HEK293 (cell line): ENCODE measurements at regions not wholly inside any gene's neighbourhood (a gene's known extent, or its start where the extent isn't known, plus 50 kb on each side); places are given as distances from the start of the nearest gene placed in this dataset.

Experiments used
- CTCF ChIA-PET: fragments of 350-600 bp; formaldehyde crosslinking; extraction: SDS; loops from one replicate; lab custom pipeline; 2021; ENCODE audit warnings: antibody characterized with exemption; lab: Yijun Ruan, JAX
- POLR2A ChIA-PET: fragments of 300-600 bp; formaldehyde crosslinking; extraction: SDS; loops from one replicate; lab custom pipeline; 2020; ENCODE audit warnings: antibody characterized with exemption, inconsistent platforms; lab: Yijun Ruan, JAX
- H3K27ac ChIP-seq: fragments of 200-500 bp; sonication (Bioruptor generic); 2 replicates; pipeline ENCODE4 v1.5.1; 2014; ENCODE audit warnings: low read depth, low read length, control low read depth, inconsistent platforms; ENCODE audit errors: extremely low read depth
- H3K36me3 ChIP-seq, 2 experiments: fragments of 200-500 bp in 1 of 2; sonication (Bioruptor generic) in 1 of 2; 1 replicate in 1 of 2; 2 replicates in 1 of 2; pipeline ENCODE4 v1.5.1; 2014 to 2017; ENCODE audit warnings: inconsistent platforms in 2 of 2, low read length in 2 of 2; ENCODE audit not compliant: control insufficient read depth in 2 of 2, insufficient read depth in 1 of 2
- H3K4me1 ChIP-seq: fragments of 200-500 bp; sonication (Bioruptor generic); 2 replicates; pipeline ENCODE4 v1.5.1; 2014; ENCODE audit warnings: mild to moderate bottlenecking, low read length, inconsistent platforms; ENCODE audit not compliant: control insufficient read depth, insufficient read depth
- H3K4me3 ChIP-seq: 2 replicates; pipeline ENCODE4 v1.5.1; 2011; ENCODE audit warnings: low read depth, mild to moderate bottlenecking, control low read depth, low read length, moderate library complexity
- H3K9me3 ChIP-seq: fragments of 200-500 bp; sonication (Bioruptor generic); 2 replicates; pipeline ENCODE4 v1.5.1; 2014; ENCODE audit warnings: low read depth, low read length, inconsistent platforms; ENCODE audit not compliant: control insufficient read depth, insufficient read depth
- EGR2 ChIP-seq: fragments of 450-650 bp; formaldehyde crosslinking; IDR thresholded peaks from 2 replicates; pipeline ENCODE4 v1.5.1; 2016; ENCODE audit warnings: low read depth, missing biosample characterization, missing genetic modification characterization
- KLF1 ChIP-seq: fragments of 450-650 bp; formaldehyde crosslinking; IDR thresholded peaks from 2 replicates; pipeline ENCODE4 v1.5.1; 2016; ENCODE audit warnings: missing biosample characterization, missing genetic modification characterization
- SCRT1 ChIP-seq: fragments of 450-650 bp; formaldehyde crosslinking; IDR thresholded peaks from 2 replicates; pipeline ENCODE4 v1.5.1; 2016; ENCODE audit warnings: missing biosample characterization, missing genetic modification characterization, borderline replicate concordance
- ZBTB48 ChIP-seq: fragments of 450-650 bp; formaldehyde crosslinking; IDR thresholded peaks from 2 replicates; pipeline ENCODE4 v1.5.1; 2016; ENCODE audit warnings: missing biosample characterization, missing genetic modification characterization
- ZNF184 ChIP-seq: fragments of 450-650 bp; IDR thresholded peaks from 2 replicates; pipeline ENCODE4 v1.5.1; 2018; ENCODE audit warnings: missing biosample characterization, mild to moderate bottlenecking, missing genetic modification characterization
- ZNF19 ChIP-seq: fragments of 450-650 bp; formaldehyde crosslinking; IDR thresholded peaks from 2 replicates; pipeline ENCODE4; 2016; ENCODE audit warnings: missing biosample characterization, missing genetic modification characterization, low read depth
- ZNF2 ChIP-seq: fragments of 450-650 bp; formaldehyde crosslinking; IDR thresholded peaks from 2 replicates; pipeline ENCODE4 v1.5.1; 2016; ENCODE audit warnings: missing biosample characterization, missing genetic modification characterization
- ZNF223 ChIP-seq: fragments of 450-650 bp; formaldehyde crosslinking; IDR thresholded peaks from 2 replicates; pipeline ENCODE4 v1.5.1; 2016; ENCODE audit warnings: missing biosample characterization, missing genetic modification characterization
- ZNF311 ChIP-seq: fragments of 450-650 bp; formaldehyde crosslinking; IDR thresholded peaks from 2 replicates; pipeline ENCODE4 v1.5.1; 2017; ENCODE audit warnings: missing biosample characterization, missing genetic modification characterization, borderline replicate concordance
- ZNF391 ChIP-seq: fragments of 450-650 bp; formaldehyde crosslinking; IDR thresholded peaks from 2 replicates; pipeline ENCODE4 v1.5.1; 2016; ENCODE audit warnings: low read depth, missing biosample characterization, missing genetic modification characterization, borderline replicate concordance
- ZNF571 ChIP-seq: fragments of 450-650 bp; formaldehyde crosslinking; IDR thresholded peaks from 2 replicates; pipeline ENCODE4 v1.5.0; 2017; ENCODE audit warnings: missing biosample characterization, missing genetic modification characterization
- ZNF658 ChIP-seq: fragments of 450-650 bp; formaldehyde crosslinking; IDR thresholded peaks from 2 replicates; pipeline ENCODE4; 2016; ENCODE audit warnings: missing biosample characterization, missing genetic modification characterization
- ZNF785 ChIP-seq: fragments of 450-650 bp; formaldehyde crosslinking; IDR thresholded peaks from 2 replicates; pipeline ENCODE4 v1.5.1; 2016; ENCODE audit warnings: missing biosample characterization, missing genetic modification characterization
- ZNF837 ChIP-seq: fragments of 450-650 bp; formaldehyde crosslinking; IDR thresholded peaks from 2 replicates; pipeline ENCODE4 v1.5.1; 2016; ENCODE audit warnings: missing biosample characterization, missing genetic modification characterization
- TF ChIP-seq, protein P1 (sequence below): fragments of 450-650 bp; formaldehyde crosslinking; IDR thresholded peaks from 2 replicates; pipeline ENCODE4 v1.5.1; 2016; ENCODE audit warnings: missing biosample characterization, missing genetic modification characterization
- TF ChIP-seq, protein P2 (sequence below): fragments of 450-650 bp; formaldehyde crosslinking; IDR thresholded peaks from 2 replicates; pipeline ENCODE4 v1.5.1; 2016; ENCODE audit warnings: missing biosample characterization, missing genetic modification characterization
- TF ChIP-seq, protein P3 (sequence below): fragments of 450-650 bp; formaldehyde crosslinking; IDR thresholded peaks from 2 replicates; pipeline ENCODE4 v1.5.1; 2017; ENCODE audit warnings: missing biosample characterization, mild to moderate bottlenecking, missing genetic modification characterization, moderate library complexity
- TF ChIP-seq, protein P4 (sequence below): fragments of 450-650 bp; formaldehyde crosslinking; IDR thresholded peaks from 2 replicates; pipeline ENCODE4 v1.5.1; 2016; ENCODE audit warnings: missing biosample characterization, missing genetic modification characterization, low read depth
- TF ChIP-seq, protein P5 (sequence below): fragments of 450-650 bp; formaldehyde crosslinking; conservative IDR thresholded peaks from 2 replicates; pipeline ENCODE4 v1.5.1; 2016; ENCODE audit warnings: low read depth, missing biosample characterization, missing genetic modification characterization

DNA sequence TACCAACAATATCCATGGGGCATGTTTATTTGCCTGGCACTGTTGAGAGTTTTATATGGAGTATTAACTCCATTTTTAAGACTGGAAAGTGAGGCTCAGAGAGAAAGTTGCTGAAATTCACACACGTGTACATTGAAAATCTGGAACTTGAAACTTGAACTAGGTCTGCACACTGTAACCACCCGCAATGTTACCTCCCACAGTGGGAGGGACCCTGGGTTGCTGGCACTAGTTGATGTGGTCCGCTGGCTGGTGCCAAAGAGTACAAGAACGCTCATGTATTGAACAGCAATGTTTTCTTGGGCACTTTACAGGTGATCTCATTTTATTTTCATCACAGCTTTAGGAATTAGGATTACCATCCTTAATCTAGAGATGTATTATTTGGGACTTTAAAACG is 253.2 kb downstream of the INHBA start:
- TF ChIP-seq ZNF311 (tag by site-specific recombination), result no peak
- H3K27ac ChIP-seq, result no peak overlapping the region
- no peak overlapping the region for H3K4me3 ChIP-seq
- H3K36me3 ChIP-seq, result no peaks in the 10 kb centered on the region
- ChIA-PET POLR2A (no interaction called here), CTCF (no interaction called here)
- no peaks in the 10 kb centered on the region for H3K9me3 ChIP-seq
- peaks cover 13% of the 10 kb centered on the region for H3K4me1 ChIP-seq

DNA sequence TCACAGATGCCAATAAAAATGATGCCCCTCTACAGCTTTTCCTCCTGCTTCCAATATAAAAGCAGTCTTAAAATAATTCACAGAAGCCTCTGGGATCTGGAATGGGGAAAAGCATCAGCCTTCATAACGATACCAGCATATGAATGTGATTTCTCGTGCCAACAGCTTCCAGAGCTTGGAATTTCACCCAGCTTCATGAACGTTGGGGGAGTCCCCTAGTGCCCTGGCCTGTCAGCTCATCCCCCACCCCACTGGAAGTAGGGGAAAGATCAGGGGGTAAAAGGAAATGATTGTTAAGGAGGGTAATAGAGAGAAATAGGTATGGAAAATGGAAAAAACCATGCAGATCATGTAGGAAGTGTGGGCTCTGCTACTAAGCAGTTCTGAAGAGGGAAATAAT is 253.6 kb downstream of the INHBA start:
- TF ChIP-seq ZNF837 (tag by site-specific recombination), result no peak
- TF ChIP-seq, protein P1, sequence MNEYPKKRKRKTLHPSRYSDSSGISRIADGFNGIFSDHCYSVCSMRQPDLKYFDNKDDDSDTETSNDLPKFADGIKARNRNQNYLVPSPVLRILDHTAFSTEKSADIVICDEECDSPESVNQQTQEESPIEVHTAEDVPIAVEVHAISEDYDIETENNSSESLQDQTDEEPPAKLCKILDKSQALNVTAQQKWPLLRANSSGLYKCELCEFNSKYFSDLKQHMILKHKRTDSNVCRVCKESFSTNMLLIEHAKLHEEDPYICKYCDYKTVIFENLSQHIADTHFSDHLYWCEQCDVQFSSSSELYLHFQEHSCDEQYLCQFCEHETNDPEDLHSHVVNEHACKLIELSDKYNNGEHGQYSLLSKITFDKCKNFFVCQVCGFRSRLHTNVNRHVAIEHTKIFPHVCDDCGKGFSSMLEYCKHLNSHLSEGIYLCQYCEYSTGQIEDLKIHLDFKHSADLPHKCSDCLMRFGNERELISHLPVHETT (tag by site-specific recombination), result no peak
- ChIA-PET CTCF (no interaction called here), POLR2A (no interaction called here)
- Histone ChIP-seq H3K27ac (no peak overlapping the region), H3K9me3 (no peaks in the 10 kb centered on the region), H3K4me3 (no peak overlapping the region), H3K4me1 (peaks cover 13% of the 10 kb centered on the region), H3K36me3 (no peaks in the 10 kb centered on the region)

DNA sequence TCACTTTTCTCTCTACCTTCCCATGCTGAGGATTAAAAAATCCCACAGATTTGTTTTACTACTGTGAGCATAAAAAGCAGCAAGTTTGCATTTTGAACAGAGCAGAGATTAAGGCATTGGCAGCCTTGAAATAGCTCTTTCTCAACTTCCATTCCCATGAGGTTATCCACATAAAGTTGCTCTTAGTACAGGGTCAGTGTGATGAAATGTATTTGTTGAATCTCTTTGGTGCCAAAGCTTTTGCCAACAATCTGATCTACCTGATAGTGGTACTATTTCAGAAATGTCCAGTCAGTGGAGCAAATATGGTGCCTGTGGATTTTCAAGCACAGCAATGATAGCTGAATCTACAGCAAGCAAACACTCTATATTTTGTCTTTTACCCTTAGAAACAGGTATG is 254.8 kb downstream of the INHBA start:
- CTCF ChIA-PET, result no interaction called here
- Histone ChIP-seq H3K36me3 (no peaks in the 10 kb centered on the region), H3K4me1 (peaks cover 13% of the 10 kb centered on the region), H3K27ac (no peak overlapping the region), H3K9me3 (no peaks in the 10 kb centered on the region), H3K4me3 (no peak overlapping the region)
- no peak for TF ChIP-seq ZNF658 (tag by site-specific recombination)
- TF ChIP-seq, protein P2, sequence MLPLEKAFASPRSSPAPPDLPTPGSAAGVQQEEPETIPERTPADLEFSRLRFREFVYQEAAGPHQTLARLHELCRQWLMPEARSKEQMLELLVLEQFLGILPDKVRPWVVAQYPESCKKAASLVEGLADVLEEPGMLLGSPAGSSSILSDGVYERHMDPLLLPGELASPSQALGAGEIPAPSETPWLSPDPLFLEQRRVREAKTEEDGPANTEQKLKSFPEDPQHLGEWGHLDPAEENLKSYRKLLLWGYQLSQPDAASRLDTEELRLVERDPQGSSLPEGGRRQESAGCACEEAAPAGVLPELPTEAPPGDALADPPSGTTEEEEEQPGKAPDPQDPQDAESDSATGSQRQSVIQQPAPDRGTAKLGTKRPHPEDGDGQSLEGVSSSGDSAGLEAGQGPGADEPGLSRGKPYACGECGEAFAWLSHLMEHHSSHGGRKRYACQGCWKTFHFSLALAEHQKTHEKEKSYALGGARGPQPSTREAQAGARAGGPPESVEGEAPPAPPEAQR (tag by site-specific recombination), result no peak
- TF ChIP-seq, protein P3, sequence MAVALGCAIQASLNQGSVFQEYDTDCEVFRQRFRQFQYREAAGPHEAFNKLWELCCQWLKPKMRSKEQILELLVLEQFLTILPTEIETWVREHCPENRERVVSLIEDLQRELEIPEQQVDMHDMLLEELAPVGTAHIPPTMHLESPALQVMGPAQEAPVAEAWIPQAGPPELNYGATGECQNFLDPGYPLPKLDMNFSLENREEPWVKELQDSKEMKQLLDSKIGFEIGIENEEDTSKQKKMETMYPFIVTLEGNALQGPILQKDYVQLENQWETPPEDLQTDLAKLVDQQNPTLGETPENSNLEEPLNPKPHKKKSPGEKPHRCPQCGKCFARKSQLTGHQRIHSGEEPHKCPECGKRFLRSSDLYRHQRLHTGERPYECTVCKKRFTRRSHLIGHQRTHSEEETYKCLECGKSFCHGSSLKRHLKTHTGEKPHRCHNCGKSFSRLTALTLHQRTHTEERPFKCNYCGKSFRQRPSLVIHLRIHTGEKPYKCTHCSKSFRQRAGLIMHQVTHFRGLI (tag by site-specific recombination), result no peak
- no peak for TF ChIP-seq ZNF785 (tag by site-specific recombination)
- TF ChIP-seq ZNF223 (tag by site-specific recombination), result no peak
- POLR2A ChIA-PET, result no interaction called here

DNA sequence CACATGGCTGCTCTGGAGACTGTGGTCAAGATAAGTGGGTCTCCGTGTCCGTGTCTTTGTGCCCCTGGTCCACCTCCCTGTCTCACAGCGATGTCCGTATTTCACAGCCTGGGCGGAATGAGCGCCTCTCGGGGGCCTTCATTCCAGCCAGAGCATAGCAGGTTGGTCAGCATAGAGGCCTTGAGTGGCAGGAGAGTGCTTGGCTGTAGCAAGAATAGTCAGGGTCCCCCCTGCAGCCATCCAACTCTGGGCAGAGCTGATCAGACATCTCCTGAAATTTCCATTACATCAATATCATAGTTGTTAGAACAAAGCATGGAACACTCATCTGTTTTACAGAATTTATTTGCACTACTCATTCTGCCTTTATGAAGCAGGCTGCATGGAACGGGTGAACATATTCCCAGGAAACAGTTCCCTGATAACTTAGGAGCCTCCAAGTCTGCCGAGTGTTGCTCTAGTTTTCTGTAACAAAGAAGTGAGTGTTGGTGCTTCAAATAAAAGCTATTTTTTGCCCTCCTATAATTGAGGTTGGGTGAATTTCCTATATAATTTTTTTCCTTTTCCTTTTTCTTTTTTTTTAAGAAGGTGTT is 255.3 kb downstream of the INHBA start:
- Histone ChIP-seq H3K9me3 (no peaks in the 10 kb centered on the region), H3K27ac (no peak overlapping the region), H3K4me1 (peaks cover 13% of the 10 kb centered on the region), H3K36me3 (no peaks in the 10 kb centered on the region), H3K4me3 (no peak overlapping the region)
- ChIA-PET POLR2A (no interaction called here), CTCF (no interaction called here)
- TF ChIP-seq ZNF223 (tag by site-specific recombination), result no peak
- no peak for TF ChIP-seq KLF1 (tag by site-specific recombination)
- TF ChIP-seq ZBTB48 (tag by site-specific recombination), result no peak
- TF ChIP-seq SCRT1 (tag by site-specific recombination), result no peak
- TF ChIP-seq ZNF19 (tag by site-specific recombination), result no peak
- no peak for TF ChIP-seq ZNF184 (tag by site-specific recombination)
- TF ChIP-seq, protein P4, sequence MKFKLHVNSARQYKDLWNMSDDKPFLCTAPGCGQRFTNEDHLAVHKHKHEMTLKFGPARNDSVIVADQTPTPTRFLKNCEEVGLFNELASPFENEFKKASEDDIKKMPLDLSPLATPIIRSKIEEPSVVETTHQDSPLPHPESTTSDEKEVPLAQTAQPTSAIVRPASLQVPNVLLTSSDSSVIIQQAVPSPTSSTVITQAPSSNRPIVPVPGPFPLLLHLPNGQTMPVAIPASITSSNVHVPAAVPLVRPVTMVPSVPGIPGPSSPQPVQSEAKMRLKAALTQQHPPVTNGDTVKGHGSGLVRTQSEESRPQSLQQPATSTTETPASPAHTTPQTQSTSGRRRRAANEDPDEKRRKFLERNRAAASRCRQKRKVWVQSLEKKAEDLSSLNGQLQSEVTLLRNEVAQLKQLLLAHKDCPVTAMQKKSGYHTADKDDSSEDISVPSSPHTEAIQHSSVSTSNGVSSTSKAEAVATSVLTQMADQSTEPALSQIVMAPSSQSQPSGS (tag by site-specific recombination), result no peak
- no peak for TF ChIP-seq EGR2 (tag by site-specific recombination)
- no peak for TF ChIP-seq ZNF391 (tag by site-specific recombination)
- no peak for TF ChIP-seq ZNF571
- TF ChIP-seq ZNF837 (tag by site-specific recombination), result no peak
- TF ChIP-seq, protein P5, sequence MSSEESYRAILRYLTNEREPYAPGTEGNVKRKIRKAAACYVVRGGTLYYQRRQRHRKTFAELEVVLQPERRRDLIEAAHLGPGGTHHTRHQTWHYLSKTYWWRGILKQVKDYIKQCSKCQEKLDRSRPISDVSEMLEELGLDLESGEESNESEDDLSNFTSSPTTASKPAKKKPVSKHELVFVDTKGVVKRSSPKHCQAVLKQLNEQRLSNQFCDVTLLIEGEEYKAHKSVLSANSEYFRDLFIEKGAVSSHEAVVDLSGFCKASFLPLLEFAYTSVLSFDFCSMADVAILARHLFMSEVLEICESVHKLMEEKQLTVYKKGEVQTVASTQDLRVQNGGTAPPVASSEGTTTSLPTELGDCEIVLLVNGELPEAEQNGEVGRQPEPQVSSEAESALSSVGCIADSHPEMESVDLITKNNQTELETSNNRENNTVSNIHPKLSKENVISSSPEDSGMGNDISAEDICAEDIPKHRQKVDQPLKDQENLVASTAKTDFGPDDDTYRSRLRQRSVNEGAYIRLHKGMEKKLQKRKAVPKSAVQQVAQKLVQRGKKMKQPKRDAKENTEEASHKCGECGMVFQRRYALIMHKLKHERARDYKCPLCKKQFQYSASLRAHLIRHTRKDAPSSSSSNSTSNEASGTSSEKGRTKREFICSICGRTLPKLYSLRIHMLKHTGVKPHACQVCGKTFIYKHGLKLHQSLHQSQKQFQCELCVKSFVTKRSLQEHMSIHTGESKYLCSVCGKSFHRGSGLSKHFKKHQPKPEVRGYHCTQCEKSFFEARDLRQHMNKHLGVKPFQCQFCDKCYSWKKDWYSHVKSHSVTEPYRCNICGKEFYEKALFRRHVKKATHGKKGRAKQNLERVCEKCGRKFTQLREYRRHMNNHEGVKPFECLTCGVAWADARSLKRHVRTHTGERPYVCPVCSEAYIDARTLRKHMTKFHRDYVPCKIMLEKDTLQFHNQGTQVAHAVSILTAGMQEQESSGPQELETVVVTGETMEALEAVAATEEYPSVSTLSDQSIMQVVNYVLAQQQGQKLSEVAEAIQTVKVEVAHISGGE (tag by site-specific recombination), result no peak
- no peak for TF ChIP-seq ZNF2 (tag by site-specific recombination)
